ENCODE measurements at regions not wholly inside any gene's neighbourhood (a gene's known extent, or its start where the extent isn't known, plus 50 kb on each side); places are given as distances from the start of the nearest gene placed in this dataset.

DNA sequence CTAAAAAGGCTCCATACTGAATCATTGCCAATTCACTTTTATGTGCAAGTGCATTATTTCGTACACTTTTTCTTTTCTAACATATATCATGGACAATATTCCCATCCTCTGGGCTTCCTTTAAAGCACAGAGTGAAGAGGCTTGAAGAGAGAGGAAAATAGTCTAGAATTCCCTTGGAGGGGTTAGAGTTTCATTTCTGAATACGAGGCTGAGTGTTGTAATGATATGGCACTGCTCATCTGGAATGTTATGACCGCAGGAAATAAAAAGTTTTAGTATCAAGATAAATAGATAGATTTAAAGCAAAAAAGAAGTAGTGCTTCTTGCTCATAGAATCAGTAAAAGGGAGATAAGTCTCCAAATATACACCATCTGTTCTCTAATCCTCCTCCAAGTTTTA, 412.3 kb upstream of the SLITRK1 start:
- TF ChIP-seq, protein P1, sequence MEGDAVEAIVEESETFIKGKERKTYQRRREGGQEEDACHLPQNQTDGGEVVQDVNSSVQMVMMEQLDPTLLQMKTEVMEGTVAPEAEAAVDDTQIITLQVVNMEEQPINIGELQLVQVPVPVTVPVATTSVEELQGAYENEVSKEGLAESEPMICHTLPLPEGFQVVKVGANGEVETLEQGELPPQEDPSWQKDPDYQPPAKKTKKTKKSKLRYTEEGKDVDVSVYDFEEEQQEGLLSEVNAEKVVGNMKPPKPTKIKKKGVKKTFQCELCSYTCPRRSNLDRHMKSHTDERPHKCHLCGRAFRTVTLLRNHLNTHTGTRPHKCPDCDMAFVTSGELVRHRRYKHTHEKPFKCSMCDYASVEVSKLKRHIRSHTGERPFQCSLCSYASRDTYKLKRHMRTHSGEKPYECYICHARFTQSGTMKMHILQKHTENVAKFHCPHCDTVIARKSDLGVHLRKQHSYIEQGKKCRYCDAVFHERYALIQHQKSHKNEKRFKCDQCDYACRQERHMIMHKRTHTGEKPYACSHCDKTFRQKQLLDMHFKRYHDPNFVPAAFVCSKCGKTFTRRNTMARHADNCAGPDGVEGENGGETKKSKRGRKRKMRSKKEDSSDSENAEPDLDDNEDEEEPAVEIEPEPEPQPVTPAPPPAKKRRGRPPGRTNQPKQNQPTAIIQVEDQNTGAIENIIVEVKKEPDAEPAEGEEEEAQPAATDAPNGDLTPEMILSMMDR (IDR thresholded peaks at IDR 0.05), result no peak
- TF ChIP-seq POLR2A (IDR thresholded peaks at IDR 0.05) (no peak), POLR2AphosphoS5 (IDR thresholded peaks at IDR 0.05) (no peak)
